ENCODE measurements at regions not wholly inside any gene's neighbourhood (a gene's known extent, or its start where the extent isn't known, plus 50 kb on each side); places are given as distances from the start of the nearest gene placed in this dataset.
A peak's percentile ranks its signal among the peaks of the same experiment; 100 is the strongest.

DNA sequence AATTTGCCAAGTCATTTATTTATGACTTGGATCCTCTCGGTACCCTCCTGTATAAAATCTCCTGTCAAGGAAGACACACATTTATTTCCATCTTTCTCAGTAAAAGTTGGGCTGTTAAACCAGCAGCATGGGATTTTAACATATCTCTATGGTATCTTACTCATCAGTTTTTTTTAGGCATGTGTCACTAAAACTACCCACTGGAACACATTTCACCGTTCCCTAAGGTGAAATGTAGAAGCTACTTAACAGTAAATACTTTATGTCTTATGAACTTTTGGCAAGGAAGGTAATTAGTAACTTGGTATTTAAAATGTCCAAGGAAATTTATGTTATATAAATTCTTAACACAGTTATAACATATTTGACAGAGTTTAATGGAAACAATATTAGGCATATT lies 152.5 kb upstream of the HDAC9 start (continued):
- TF ChIP-seq ZNF311 (tag by site-specific recombination; IDR thresholded peaks at IDR 0.05; ENCODE audit: borderline replicate concordance) = no peak

DNA sequence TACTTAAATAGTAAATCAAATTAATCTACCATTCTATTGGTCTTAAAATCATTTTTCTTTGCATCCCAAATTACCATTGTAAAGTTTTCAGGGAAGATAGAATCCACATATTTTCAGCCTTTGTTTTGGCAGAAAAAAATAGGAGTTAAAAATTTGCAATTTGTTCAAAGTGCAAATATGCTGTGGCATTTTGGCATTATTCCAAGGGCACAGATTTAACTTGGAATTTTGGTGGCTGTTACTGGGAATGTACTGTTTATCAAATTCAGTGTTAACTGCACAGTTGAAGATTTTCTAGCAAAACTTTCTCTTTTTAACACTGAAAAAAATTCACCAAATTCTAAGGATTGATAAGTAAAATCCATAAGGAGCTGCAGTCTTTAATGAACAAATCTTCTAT lies 151.0 kb upstream of the HDAC9 start:
- CTCF ChIA-PET = interaction anchor here (0.6 to 4.7 kb wide), 11 partner anchors 9 to 663 kb away, joined by 3 to 42 read pairs (median 4); no protein-coding TSS in a partner anchor

DNA sequence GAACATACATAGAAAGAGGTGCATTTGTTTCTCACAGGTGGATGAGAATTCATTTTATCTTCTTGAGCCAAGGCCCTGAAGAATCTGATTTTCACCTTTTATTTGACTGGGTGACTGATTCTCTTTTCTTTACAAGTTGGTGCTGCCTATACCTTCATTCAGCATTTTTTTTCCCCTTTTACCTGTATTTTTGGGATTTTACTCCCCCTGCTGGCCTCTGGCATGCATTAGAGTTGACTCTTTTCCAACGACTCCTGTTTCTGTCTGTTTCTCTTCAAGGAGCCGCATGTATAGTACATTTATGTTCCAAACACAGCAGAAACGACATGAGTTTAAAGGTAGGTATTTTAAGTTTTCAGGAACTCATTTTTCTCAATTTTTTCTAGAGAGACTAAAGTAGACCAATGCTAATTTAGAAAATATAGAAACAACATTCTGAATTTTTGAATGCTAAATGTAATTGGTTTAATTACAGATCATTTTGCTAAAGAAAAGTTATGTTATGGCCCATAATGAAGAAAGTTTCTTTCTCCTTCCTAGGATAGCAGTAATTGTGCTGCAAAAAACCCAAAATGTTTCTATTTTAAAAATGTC lies 149.8 kb upstream of the HDAC9 start:
- Histone ChIP-seq H3K4me3 (ENCODE audit: low read depth, low read length) (no peak overlapping the region), H3K27ac (ENCODE audit: extremely low read depth, low read depth, low read length) (no peak overlapping the region), H3K36me3 (ENCODE audit: control insufficient read depth in 2 of 2, insufficient read depth in 1 of 2, low read length in 2 of 2) (no peaks in the 10 kb centered on the region), H3K4me1 (ENCODE audit: control insufficient read depth, insufficient read depth, low read length) (no peaks in the 10 kb centered on the region), H3K9me3 (ENCODE audit: control insufficient read depth, insufficient read depth, low read depth, low read length) (no peaks in the 10 kb centered on the region)
- ChIA-PET CTCF (interaction anchor here (0.6 to 4.7 kb wide), 21 partner anchors 9 to 1454 kb away, joined by 3 to 42 read pairs (median 4); no protein-coding TSS in a partner anchor), POLR2A (no interaction called here)
- TF ChIP-seq ZNF514 (tag by site-specific recombination; IDR thresholded peaks at IDR 0.05) = no peak
- peak; percentile 90 for TF ChIP-seq ZNF654 (tag by site-specific recombination; IDR thresholded peaks at IDR 0.05; ENCODE audit: low read depth)
- no peak for TF ChIP-seq YY2 (tag by site-specific recombination; IDR thresholded peaks at IDR 0.05)
- TF ChIP-seq ZBTB8A (tag by site-specific recombination; IDR thresholded peaks at IDR 0.05) = no peak
- no peak for TF ChIP-seq ZBTB7A (tag by site-specific recombination; IDR thresholded peaks at IDR 0.05; ENCODE audit: low read depth)
- TF ChIP-seq, protein P1, sequence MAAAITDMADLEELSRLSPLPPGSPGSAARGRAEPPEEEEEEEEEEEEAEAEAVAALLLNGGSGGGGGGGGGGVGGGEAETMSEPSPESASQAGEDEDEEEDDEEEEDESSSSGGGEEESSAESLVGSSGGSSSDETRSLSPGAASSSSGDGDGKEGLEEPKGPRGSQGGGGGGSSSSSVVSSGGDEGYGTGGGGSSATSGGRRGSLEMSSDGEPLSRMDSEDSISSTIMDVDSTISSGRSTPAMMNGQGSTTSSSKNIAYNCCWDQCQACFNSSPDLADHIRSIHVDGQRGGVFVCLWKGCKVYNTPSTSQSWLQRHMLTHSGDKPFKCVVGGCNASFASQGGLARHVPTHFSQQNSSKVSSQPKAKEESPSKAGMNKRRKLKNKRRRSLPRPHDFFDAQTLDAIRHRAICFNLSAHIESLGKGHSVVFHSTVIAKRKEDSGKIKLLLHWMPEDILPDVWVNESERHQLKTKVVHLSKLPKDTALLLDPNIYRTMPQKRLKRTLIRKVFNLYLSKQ (tag by site-specific recombination; IDR thresholded peaks at IDR 0.05; ENCODE audit: borderline replicate concordance) = no peak
- TF ChIP-seq, protein P2, sequence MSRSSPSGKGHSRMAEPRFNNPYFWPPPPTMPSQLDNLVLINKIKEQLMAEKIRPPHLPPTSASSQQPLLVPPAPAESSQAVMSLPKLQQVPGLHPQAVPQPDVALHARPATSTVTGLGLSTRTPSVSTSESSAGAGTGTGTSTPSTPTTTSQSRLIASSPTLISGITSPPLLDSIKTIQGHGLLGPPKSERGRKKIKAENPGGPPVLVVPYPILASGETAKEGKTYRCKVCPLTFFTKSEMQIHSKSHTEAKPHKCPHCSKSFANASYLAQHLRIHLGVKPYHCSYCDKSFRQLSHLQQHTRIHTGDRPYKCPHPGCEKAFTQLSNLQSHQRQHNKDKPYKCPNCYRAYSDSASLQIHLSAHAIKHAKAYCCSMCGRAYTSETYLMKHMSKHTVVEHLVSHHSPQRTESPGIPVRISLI (tag by site-specific recombination; IDR thresholded peaks at IDR 0.05) = peak; percentile 86
- TF ChIP-seq, protein P3, sequence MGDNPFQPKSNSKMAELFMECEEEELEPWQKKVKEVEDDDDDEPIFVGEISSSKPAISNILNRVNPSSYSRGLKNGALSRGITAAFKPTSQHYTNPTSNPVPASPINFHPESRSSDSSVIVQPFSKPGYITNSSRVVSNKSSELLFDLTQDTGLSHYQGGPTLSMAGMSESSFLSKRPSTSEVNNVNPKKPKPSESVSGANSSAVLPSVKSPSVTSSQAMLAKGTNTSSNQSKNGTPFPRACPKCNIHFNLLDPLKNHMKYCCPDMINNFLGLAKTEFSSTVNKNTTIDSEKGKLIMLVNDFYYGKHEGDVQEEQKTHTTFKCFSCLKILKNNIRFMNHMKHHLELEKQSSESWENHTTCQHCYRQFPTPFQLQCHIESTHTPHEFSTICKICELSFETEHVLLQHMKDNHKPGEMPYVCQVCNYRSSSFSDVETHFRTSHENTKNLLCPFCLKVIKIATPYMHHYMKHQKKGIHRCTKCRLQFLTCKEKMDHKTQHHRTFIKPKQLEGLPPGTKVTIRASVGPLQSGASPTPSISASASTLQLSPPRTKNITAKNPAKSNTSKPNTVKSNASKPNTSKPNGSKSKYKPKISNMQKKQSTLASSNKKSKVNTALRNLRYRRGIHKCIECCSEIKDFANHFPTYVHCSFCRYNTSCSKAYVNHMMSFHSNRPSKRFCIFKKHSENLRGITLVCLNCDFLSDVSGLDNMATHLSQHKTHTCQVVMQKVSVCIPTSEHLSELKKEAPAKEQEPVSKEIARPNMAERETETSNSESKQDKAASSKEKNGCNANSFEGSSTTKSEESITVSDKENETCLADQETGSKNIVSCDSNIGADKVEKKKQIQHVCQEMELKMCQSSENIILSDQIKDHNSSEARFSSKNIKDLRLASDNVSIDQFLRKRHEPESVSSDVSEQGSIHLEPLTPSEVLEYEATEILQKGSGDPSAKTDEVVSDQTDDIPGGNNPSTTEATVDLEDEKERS (tag by site-specific recombination; IDR thresholded peaks at IDR 0.05) = no peak
- no peak for TF ChIP-seq ZNF404 (tag by site-specific recombination; IDR thresholded peaks at IDR 0.05)
- TF ChIP-seq TRIM28 (IDR thresholded peaks at IDR 0.05; ENCODE audit: borderline replicate concordance, low read length) = no peak

More for the DNA sequence above, 151.0 kb upstream of the HDAC9 start:
- POLR2A ChIA-PET = no interaction called here
- Histone ChIP-seq H3K4me1 (ENCODE audit: control insufficient read depth, insufficient read depth, low read length) (no peaks in the 10 kb centered on the region), H3K36me3 (ENCODE audit: control insufficient read depth in 2 of 2, insufficient read depth in 1 of 2, low read length in 2 of 2) (no peaks in the 10 kb centered on the region), H3K9me3 (ENCODE audit: control insufficient read depth, insufficient read depth, low read depth, low read length) (no peaks in the 10 kb centered on the region), H3K4me3 (ENCODE audit: low read depth, low read length) (no peak overlapping the region), H3K27ac (ENCODE audit: extremely low read depth, low read depth, low read length) (no peak overlapping the region)
- TF ChIP-seq ZNF837 (tag by site-specific recombination; IDR thresholded peaks at IDR 0.05) (no peak), ZNF335 (tag by site-specific recombination; conservative IDR thresholded peaks at IDR 0.05) (no peak), ZNF19 (tag by site-specific recombination; IDR thresholded peaks at IDR 0.05; ENCODE audit: low read depth) (no peak), ZNF791 (tag by site-specific recombination; IDR thresholded peaks at IDR 0.05) (no peak), ZNF311 (tag by site-specific recombination; IDR thresholded peaks at IDR 0.05; ENCODE audit: borderline replicate concordance) (no peak), ZNF510 (tag by site-specific recombination; IDR thresholded peaks at IDR 0.05; ENCODE audit: insufficient replicate concordance) (no peak), ZNF248 (tag by site-specific recombination; IDR thresholded peaks at IDR 0.05) (no peak), ZNF473 (tag by site-specific recombination; IDR thresholded peaks at IDR 0.05) (no peak)
- TF ChIP-seq, protein P4, sequence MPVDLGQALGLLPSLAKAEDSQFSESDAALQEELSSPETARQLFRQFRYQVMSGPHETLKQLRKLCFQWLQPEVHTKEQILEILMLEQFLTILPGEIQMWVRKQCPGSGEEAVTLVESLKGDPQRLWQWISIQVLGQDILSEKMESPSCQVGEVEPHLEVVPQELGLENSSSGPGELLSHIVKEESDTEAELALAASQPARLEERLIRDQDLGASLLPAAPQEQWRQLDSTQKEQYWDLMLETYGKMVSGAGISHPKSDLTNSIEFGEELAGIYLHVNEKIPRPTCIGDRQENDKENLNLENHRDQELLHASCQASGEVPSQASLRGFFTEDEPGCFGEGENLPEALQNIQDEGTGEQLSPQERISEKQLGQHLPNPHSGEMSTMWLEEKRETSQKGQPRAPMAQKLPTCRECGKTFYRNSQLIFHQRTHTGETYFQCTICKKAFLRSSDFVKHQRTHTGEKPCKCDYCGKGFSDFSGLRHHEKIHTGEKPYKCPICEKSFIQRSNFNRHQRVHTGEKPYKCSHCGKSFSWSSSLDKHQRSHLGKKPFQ (tag by site-specific recombination; IDR thresholded peaks at IDR 0.05) = no peak
- TF ChIP-seq, protein P5, sequence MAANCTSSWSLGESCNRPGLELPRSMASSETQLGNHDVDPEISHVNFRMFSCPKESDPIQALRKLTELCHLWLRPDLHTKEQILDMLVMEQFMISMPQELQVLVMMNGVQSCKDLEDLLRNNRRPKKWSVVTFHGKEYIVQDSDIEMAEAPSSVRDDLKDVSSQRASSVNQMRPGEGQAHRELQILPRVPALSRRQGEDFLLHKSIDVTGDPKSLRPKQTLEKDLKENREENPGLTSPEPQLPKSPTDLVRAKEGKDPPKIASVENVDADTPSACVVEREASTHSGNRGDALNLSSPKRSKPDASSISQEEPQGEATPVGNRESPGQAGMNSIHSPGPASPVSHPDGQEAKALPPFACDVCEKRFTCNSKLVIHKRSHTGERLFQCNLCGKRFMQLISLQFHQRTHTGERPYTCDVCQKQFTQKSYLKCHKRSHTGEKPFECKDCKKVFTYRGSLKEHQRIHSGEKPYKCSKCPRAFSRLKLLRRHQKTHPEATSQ (tag by site-specific recombination; IDR thresholded peaks at IDR 0.05) = no peak
- TF ChIP-seq, protein P6, sequence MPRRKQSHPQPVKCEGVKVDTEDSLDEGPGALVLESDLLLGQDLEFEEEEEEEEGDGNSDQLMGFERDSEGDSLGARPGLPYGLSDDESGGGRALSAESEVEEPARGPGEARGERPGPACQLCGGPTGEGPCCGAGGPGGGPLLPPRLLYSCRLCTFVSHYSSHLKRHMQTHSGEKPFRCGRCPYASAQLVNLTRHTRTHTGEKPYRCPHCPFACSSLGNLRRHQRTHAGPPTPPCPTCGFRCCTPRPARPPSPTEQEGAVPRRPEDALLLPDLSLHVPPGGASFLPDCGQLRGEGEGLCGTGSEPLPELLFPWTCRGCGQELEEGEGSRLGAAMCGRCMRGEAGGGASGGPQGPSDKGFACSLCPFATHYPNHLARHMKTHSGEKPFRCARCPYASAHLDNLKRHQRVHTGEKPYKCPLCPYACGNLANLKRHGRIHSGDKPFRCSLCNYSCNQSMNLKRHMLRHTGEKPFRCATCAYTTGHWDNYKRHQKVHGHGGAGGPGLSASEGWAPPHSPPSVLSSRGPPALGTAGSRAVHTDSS (tag by site-specific recombination; IDR thresholded peaks at IDR 0.05) = no peak
